Kasumi-1 (cell line): ENCODE measurements at regions not wholly inside any gene's neighbourhood (a gene's known extent, or its start where the extent isn't known, plus 50 kb on each side); places are given as distances from the start of the nearest gene placed in this dataset.

Experiments
- DNase-seq, 2 experiments: peaks; one replicate each; lab custom pipeline; 2025; lab: John Stamatoyannopoulos, UW

GRCh38 chr4:71277353-71277752, 61.5 kb upstream of the SLC4A4 start:
- DNase-seq: no peak

- no peak for DNase-seq
Measured at GRCh38 chr4:71283642-71284257, 55.1 kb upstream of the SLC4A4 start.

DNA sequence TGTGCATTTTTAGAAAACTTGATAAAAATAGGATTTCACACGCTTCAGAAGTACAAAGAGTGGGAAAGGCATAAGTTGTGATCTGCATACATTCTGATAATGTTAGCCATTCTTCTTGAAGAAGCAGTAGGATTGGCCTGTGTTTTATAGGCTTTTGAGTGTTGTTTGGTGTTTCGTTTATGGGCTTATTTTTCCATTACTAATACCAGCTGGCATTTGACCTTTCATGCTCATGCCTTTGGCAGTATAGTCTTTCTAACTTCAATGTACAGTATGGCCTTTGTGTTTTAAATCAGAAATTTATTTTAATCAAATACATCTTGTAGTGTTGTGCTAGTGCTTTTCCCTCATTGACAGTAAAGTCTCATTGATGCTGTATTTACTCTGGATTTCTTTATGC, 51.5 kb upstream of the SLC4A4 start:
- no peak for DNase-seq

DNA sequence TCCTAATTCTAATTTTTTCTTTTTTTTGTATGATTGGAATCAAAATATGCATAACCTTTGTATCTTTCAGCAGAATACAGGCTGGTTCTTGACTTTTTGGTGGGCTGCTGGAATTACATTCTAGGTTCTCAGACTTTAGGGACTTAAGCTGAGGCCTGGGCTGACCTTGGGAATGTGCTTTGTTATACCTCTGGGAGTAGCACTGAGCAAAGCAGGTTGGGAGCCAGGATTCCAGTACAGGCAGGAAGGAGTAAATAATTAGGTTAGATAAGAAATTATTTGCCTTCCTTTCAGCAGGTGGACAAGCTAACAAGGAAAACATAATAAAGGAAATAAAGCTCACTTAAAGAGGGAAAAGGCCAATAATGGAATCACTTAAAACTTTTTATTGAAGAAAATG, 49.9 kb upstream of the SLC4A4 start:
- no peak for DNase-seq
